Adrenal gland (tissue), 5 donors: ENCODE measurements at regions not wholly inside any gene's neighbourhood (a gene's known extent, or its start where the extent isn't known, plus 50 kb on each side); places are given as distances from the start of the nearest gene placed in this dataset.

ENCODE experiments used
- POLR2A ChIP-seq, 2 donors: fragments of 450-650 bp; IDR thresholded peaks; one replicate each; pipeline ENCODE4 v1.6.1; 2017; ENCODE audit warnings: antibody characterized with exemption in 2 of 2, mild to moderate bottlenecking in 2 of 2, moderate library complexity in 1 of 2
- TF ChIP-seq, protein P1 (sequence below), 6 experiments: fragments of 450-650 bp in 4 of 6; fragments of 200-600 bp in 2 of 6; sonication (generic) in 1 of 6; IDR thresholded peaks; 1 replicate in 5 of 6; 2 replicates in 1 of 6; pipeline versions ENCODE4 v1.5.1 to v1.8.0; 2016 to 2021; ENCODE audit warnings: antibody characterized with exemption in 6 of 6, mild to moderate bottlenecking in 2 of 6, moderate library complexity in 1 of 6
- donor health status: DM: no; HTN: no; CAD: no.

DNA sequence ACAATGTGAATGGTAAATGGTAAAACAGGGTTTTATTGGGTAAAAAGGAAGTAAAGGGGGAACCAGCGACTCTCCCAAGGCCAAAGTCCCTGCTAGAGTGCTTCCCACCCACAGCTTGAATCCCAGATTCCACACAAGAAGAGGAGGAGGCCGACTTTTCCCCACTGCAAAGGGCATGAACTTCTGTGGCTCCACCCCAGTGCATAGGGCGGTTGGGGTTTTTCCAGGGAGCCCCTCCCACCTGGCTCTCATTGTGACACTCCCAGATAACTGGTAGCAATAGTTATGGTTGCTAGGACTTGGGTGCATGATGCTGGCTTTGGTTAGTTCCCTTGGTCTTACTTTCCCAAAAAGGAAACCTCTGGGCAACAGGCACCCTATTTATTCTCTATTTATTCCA lies 666.0 kb upstream of the CA10 start:
- TF ChIP-seq, protein P1, sequence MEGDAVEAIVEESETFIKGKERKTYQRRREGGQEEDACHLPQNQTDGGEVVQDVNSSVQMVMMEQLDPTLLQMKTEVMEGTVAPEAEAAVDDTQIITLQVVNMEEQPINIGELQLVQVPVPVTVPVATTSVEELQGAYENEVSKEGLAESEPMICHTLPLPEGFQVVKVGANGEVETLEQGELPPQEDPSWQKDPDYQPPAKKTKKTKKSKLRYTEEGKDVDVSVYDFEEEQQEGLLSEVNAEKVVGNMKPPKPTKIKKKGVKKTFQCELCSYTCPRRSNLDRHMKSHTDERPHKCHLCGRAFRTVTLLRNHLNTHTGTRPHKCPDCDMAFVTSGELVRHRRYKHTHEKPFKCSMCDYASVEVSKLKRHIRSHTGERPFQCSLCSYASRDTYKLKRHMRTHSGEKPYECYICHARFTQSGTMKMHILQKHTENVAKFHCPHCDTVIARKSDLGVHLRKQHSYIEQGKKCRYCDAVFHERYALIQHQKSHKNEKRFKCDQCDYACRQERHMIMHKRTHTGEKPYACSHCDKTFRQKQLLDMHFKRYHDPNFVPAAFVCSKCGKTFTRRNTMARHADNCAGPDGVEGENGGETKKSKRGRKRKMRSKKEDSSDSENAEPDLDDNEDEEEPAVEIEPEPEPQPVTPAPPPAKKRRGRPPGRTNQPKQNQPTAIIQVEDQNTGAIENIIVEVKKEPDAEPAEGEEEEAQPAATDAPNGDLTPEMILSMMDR (IDR thresholded peaks at IDR 0.05) = no peak
- no peak for TF ChIP-seq POLR2A (IDR thresholded peaks at IDR 0.05)
